ENCODE measurements at regions not wholly inside any gene's neighbourhood (a gene's known extent, or its start where the extent isn't known, plus 50 kb on each side); places are given as distances from the start of the nearest gene placed in this dataset.
"Not testable (repeated sequence)": the region's sequence is repeated elsewhere in the genome, so short reads cannot be mapped to it uniquely, and the experiment has no call there.

- no peak for DNase-seq
Observed at GRCh38 chr3:187888701-187889100, 143.4 kb upstream of the BCL6 start.

DNA sequence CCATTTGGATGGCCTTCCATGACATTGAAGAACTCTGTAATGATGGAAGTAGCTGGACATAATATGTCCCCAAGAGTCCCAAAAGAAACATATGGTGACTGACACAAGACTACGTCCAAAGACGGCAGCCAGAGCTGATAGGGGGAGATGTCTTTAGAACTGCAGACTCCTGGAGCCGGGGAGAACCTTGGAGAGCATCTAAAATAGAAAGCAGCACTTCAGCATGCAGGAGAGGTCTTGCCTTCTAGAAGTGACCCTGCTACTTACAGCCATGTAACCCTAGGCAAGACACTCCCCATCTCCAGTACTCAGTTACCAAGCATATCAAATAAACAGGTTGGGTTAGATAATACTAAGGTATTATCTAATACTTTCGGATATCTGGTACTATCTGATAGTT is 143.8 kb upstream of the BCL6 start:
- H3K36me3 ChIP-seq = no peaks in the 10 kb centered on the region
- H3K27ac ChIP-seq = no peak overlapping the region
- no peaks in the 10 kb centered on the region for H3K27me3 ChIP-seq
- no peaks in the 10 kb centered on the region for H3K9me3 ChIP-seq
- DNase-seq = no peak
- no peaks in the 10 kb centered on the region for H3K4me1 ChIP-seq
- no peak overlapping the region for H3K4me3 ChIP-seq
- TF ChIP-seq, protein P1, sequence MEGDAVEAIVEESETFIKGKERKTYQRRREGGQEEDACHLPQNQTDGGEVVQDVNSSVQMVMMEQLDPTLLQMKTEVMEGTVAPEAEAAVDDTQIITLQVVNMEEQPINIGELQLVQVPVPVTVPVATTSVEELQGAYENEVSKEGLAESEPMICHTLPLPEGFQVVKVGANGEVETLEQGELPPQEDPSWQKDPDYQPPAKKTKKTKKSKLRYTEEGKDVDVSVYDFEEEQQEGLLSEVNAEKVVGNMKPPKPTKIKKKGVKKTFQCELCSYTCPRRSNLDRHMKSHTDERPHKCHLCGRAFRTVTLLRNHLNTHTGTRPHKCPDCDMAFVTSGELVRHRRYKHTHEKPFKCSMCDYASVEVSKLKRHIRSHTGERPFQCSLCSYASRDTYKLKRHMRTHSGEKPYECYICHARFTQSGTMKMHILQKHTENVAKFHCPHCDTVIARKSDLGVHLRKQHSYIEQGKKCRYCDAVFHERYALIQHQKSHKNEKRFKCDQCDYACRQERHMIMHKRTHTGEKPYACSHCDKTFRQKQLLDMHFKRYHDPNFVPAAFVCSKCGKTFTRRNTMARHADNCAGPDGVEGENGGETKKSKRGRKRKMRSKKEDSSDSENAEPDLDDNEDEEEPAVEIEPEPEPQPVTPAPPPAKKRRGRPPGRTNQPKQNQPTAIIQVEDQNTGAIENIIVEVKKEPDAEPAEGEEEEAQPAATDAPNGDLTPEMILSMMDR (IDR thresholded peaks at IDR 0.05) = no peak
- intact Hi-C loops (cut with DNase I; ENCODE audit: low total_unique reads) = no loop called here

More at GRCh38 chr3:187888701-187889100, 143.4 kb upstream of the BCL6 start:
- H3K27ac ChIP-seq = no peak overlapping the region
- H3K27me3 ChIP-seq = no peaks in the 10 kb centered on the region
- no peak overlapping the region for H3K4me3 ChIP-seq
- intact Hi-C loops (cut with DNase I; ENCODE audit: low total_unique reads) = no loop called here
- TF ChIP-seq, protein P1 (IDR thresholded peaks at IDR 0.05) = no peak
- H3K4me1 ChIP-seq = no peaks in the 10 kb centered on the region
- no peaks in the 10 kb centered on the region for H3K36me3 ChIP-seq
- no peaks in the 10 kb centered on the region for H3K9me3 ChIP-seq

DNA sequence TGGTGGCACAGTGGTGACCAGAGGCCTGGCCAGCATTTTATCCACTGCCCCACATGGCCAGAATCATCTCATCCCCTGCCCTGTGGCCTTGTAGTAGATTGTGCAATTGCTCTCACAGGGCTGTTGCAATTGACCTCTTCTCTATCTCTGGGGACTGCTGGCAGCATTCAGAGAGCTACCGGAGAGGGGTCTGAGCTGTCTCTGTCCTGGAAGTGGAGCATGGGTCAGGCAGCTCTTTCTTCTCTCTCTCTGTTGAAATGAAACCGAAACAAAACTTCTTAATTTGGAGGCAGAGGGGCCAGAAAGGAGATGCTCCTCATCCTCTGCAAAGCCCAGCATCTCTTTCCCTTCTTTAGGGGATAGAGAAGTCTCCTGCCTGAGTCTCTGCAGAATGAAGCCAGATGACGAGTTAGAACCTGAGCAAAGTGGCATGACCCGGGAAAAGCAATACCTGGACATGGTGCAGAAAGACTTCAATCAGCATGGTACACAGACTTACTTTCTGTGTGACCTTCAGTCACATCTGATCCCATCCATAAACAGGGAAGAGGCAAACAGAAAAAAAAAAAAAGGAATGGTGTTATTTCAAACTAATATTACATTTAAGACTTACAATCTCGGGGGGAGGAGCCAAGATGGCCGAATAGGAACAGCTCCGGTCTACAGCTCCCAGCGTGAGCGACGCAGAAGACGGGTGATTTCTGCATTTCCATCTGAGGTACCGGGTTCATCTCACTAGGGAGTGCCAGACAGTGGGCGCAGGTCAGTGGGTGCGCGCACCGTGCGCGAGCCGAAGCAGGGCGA is 144.5 kb upstream of the BCL6 start:
- Histone ChIP-seq H3K36me3 (no peaks in the 10 kb centered on the region), H3K27ac (no peak overlapping the region), H3K4me1 (no peaks in the 10 kb centered on the region), H3K27me3 (no peaks in the 10 kb centered on the region), H3K9me3 (no peaks in the 10 kb centered on the region), H3K4me3 (no peak overlapping the region)
- intact Hi-C loops (cut with DNase I; ENCODE audit: low total_unique reads) = no loop called here
- TF ChIP-seq, protein P1 (IDR thresholded peaks at IDR 0.05) = no peak
- DNase-seq = peak in 1 of 2 donors; percentile 46

DNA sequence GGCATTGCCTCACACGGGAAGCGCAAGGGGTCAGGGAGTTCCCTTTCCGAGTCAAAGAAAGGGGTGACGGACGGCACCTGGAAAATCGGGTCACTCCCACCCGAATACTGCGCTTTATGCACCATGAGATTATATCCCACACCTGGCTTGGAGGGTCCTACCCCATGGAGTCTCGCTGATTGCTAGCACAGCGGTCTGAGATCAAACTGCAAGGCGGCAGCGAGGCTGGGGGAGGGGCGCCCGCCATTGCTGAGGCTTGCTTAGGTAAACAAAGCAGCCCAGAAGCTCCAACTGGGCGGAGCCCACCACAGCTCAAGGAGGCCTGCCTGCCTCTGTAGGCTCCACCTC is 145.1 kb upstream of the BCL6 start:
- H3K9me3 ChIP-seq; H3K4me1 ChIP-seq; intact Hi-C loops (cut with DNase I; ENCODE audit: low total_unique reads); H3K27ac ChIP-seq; H3K36me3 ChIP-seq; H3K4me3 ChIP-seq; DNase-seq; H3K27me3 ChIP-seq: not testable (repeated sequence)

- intact Hi-C loops (cut with DNase I; ENCODE audit: low total_unique reads) = no loop called here
- Histone ChIP-seq H3K4me3 (no peak overlapping the region), H3K36me3 (no peaks in the 10 kb centered on the region), H3K27me3 (no peaks in the 10 kb centered on the region), H3K4me1 (peaks cover 0 to 5% (median 0%) of the 10 kb centered on the region in 4 donors), H3K9me3 (no peaks in the 10 kb centered on the region), H3K27ac (no peak overlapping the region)
- no peak for DNase-seq
- TF ChIP-seq, protein P1 (IDR thresholded peaks at IDR 0.05) = no peak
Observed at GRCh38 chr3:187896646-187897045, 151.4 kb upstream of the BCL6 start.

- Histone ChIP-seq H3K36me3 (no peaks in the 10 kb centered on the region), H3K27ac (no peak overlapping the region), H3K4me3 (no peak overlapping the region), H3K9me3 (no peaks in the 10 kb centered on the region), H3K4me1 (peaks cover 0 to 5% (median 0%) of the 10 kb centered on the region in 4 donors), H3K27me3 (no peaks in the 10 kb centered on the region)
- DNase-seq = no peak
- intact Hi-C loops (cut with DNase I; ENCODE audit: low total_unique reads) = no loop called here
- TF ChIP-seq, protein P1 (IDR thresholded peaks at IDR 0.05) = no peak
Observed at GRCh38 chr3:187899246-187899645, 154.0 kb upstream of the BCL6 start.
